Epithelial cell of esophagus (primary cell): ENCODE measurements at regions not wholly inside any gene's neighbourhood (a gene's known extent, or its start where the extent isn't known, plus 50 kb on each side); places are given as distances from the start of the nearest gene placed in this dataset.
A peak's percentile ranks its signal among the peaks of the same experiment; 100 is the strongest.
"Not testable (repeated sequence)": the region's sequence is repeated elsewhere in the genome, so short reads cannot be mapped to it uniquely, and the experiment has no call there.

ENCODE experiments used
- DNase-seq: peaks from one replicate; pipeline ENCODE4 v3.0.0; 2010; ENCODE audit warnings: low read depth
- H3K4me3 ChIP-seq: 2 replicates; pipeline ENCODE4 v1.5.1; 2011; ENCODE audit warnings: mild to moderate bottlenecking, low read length, control low read depth
- CTCF ChIP-seq: IDR thresholded peaks from 2 replicates; pipeline ENCODE4 v1.5.1; 2011; ENCODE audit warnings: low read depth, mild to moderate bottlenecking, low read length, control low read depth, inconsistent platforms; ENCODE audit not compliant: insufficient read depth; ENCODE audit errors: missing control alignments

GRCh38 chr4:32680946-32681345, 1960.8 kb downstream of the PCDH7 start:
- no peak for DNase-seq
- TF ChIP-seq CTCF: no peak
- H3K4me3 ChIP-seq: no peak overlapping the region

GRCh38 chr4:32684160-32684559, 1964.0 kb downstream of the PCDH7 start:
- no peak for TF ChIP-seq CTCF
- no peak overlapping the region for H3K4me3 ChIP-seq
- no peak for DNase-seq

GRCh38 chr4:32686123-32686522, 1966.0 kb downstream of the PCDH7 start:
- no peak for TF ChIP-seq CTCF
- DNase-seq: no peak
- H3K4me3 ChIP-seq: no peak overlapping the region

- no peak overlapping the region for H3K4me3 ChIP-seq
- DNase-seq: peak; percentile 77
- no peak for TF ChIP-seq CTCF
Measured at GRCh38 chr4:32689518-32689917, 1969.3 kb downstream of the PCDH7 start.

- peak; percentile 72 for DNase-seq
- H3K4me3 ChIP-seq: no peak overlapping the region
- peak; percentile 22 for TF ChIP-seq CTCF
Measured at GRCh38 chr4:32697281-32697814, 1977.2 kb downstream of the PCDH7 start.

GRCh38 chr4:32700838-32701237, 1980.7 kb downstream of the PCDH7 start:
- TF ChIP-seq CTCF: no peak
- no peak overlapping the region for H3K4me3 ChIP-seq
- no peak for DNase-seq

GRCh38 chr4:32706893-32707292, 1986.7 kb downstream of the PCDH7 start:
- TF ChIP-seq CTCF: no peak
- DNase-seq: no peak

GRCh38 chr4:32716090-32716620, 1996.0 kb downstream of the PCDH7 start:
- not testable (repeated sequence) for DNase-seq, H3K4me3 ChIP-seq

More at GRCh38 chr4:32706893-32707292, 1986.7 kb downstream of the PCDH7 start:
- no peak overlapping the region for H3K4me3 ChIP-seq
